ENCODE measurements at regions not wholly inside any gene's neighbourhood (a gene's known extent, or its start where the extent isn't known, plus 50 kb on each side); places are given as distances from the start of the nearest gene placed in this dataset.

DNA sequence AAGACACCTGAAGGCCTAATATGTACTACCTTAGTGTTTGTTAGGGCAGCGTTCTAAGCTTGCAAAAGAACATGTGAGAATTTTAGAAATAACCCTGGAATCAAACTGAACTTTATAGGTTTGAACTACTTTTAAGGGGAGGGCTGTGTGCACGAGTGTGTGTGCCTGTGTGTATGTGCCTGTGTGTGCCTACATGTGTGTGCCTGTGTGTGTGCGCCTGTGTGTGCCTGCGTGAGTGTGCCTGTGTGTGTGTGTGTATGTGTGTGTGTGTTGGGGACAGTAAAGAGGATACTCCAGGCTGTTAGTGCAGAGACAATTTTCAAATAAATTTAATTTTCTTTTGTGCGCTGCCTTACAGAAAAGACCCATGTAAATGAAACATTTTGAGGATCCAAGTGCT, 68.1 kb upstream of the WDR11 start:
- TF ChIP-seq EZH2 (IDR thresholded peaks at IDR 0.05; ENCODE audit: borderline replicate concordance) = no peak
- TF ChIP-seq, protein P1, sequence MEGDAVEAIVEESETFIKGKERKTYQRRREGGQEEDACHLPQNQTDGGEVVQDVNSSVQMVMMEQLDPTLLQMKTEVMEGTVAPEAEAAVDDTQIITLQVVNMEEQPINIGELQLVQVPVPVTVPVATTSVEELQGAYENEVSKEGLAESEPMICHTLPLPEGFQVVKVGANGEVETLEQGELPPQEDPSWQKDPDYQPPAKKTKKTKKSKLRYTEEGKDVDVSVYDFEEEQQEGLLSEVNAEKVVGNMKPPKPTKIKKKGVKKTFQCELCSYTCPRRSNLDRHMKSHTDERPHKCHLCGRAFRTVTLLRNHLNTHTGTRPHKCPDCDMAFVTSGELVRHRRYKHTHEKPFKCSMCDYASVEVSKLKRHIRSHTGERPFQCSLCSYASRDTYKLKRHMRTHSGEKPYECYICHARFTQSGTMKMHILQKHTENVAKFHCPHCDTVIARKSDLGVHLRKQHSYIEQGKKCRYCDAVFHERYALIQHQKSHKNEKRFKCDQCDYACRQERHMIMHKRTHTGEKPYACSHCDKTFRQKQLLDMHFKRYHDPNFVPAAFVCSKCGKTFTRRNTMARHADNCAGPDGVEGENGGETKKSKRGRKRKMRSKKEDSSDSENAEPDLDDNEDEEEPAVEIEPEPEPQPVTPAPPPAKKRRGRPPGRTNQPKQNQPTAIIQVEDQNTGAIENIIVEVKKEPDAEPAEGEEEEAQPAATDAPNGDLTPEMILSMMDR (IDR thresholded peaks at IDR 0.05; ENCODE audit: poor library complexity) = no peak
- TF ChIP-seq EZH2phosphoT487 (IDR thresholded peaks at IDR 0.05; ENCODE audit: low read depth, severe bottlenecking, unreplicated experiment) = no peak

Data from hepatocyte (in vitro differentiated cells).